Gastroesophageal sphincter (tissue), 4 donors: ENCODE measurements at regions not wholly inside any gene's neighbourhood (a gene's known extent, or its start where the extent isn't known, plus 50 kb on each side); places are given as distances from the start of the nearest gene placed in this dataset.

Experiments used
- ATAC-seq: fragments of 150-250 bp; one replicate; pipeline ENCODE4 v1.9.1; 2016; ENCODE audit warnings: mild to moderate bottlenecking, moderate library complexity
- H3K27ac ChIP-seq, 4 donors: fragments of 200-600 bp; sonication (generic) in 3 of 4; 1 replicate in 3 of 4; 2 replicates in 1 of 4; pipeline ENCODE4 v1.5.1; 2016 to 2019
- H3K27me3 ChIP-seq: fragments of 200-600 bp; sonication (generic); one replicate; pipeline ENCODE4 v1.5.1; 2019
- H3K36me3 ChIP-seq, 2 donors: fragments of 200-600 bp; sonication (generic); one replicate each; pipeline ENCODE4 v1.5.1; 2019; ENCODE audit warnings: control low read depth in 1 of 2
- H3K4me1 ChIP-seq, 3 donors: fragments of 200-600 bp; sonication (generic); 1 replicate in 2 of 3; 2 replicates in 1 of 3; pipeline ENCODE4 v1.5.1; 2016 to 2019; ENCODE audit warnings: control low read depth in 2 of 3
- H3K4me3 ChIP-seq, 2 donors: fragments of 200-600 bp; sonication (generic); one replicate each; pipeline ENCODE4 v1.5.1; 2019; ENCODE audit warnings: mild to moderate bottlenecking in 1 of 2, moderate library complexity in 1 of 2
- H3K9me3 ChIP-seq, 3 donors: fragments of 200-600 bp; sonication (generic); one replicate each; pipeline ENCODE4 v1.5.1; 2017 to 2019; ENCODE audit warnings: control low read depth in 2 of 3
- CTCF ChIP-seq, 4 experiments: fragments of 200-600 bp in 2 of 4; fragments of 450-650 bp in 2 of 4; sonication (generic) in 1 of 4; IDR thresholded peaks; one replicate each; pipeline ENCODE4 v1.5.1; 2017 to 2019; ENCODE audit warnings: antibody characterized with exemption in 4 of 4, mild to moderate bottlenecking in 2 of 4, moderate library complexity in 2 of 4
- EP300 ChIP-seq: sonication (generic); formaldehyde crosslinking; IDR thresholded peaks from one replicate; pipeline ENCODE4 v1.6.1; 2017; ENCODE audit warnings: antibody characterized with exemption, mild to moderate bottlenecking
- POLR2A ChIP-seq, 2 donors: fragments of 450-650 bp; IDR thresholded peaks; one replicate each; pipeline ENCODE4 v1.6.1; 2017; ENCODE audit warnings: antibody characterized with exemption in 2 of 2, mild to moderate bottlenecking in 2 of 2, moderate library complexity in 1 of 2
- POLR2AphosphoS5 ChIP-seq: sonication (generic); formaldehyde crosslinking; IDR thresholded peaks from one replicate; pipeline ENCODE4 v1.6.1; 2017; ENCODE audit warnings: antibody characterized with exemption
- WGBS, 2 donors: methylation state at CpG; one replicate each; pipeline ENCODE4 v1.1.5; 2018; ENCODE audit warnings: low coverage in 1 of 2; 5-methylcytosine and 5-hydroxymethylcytosine counted together

GRCh38 chr10:4291990-4292389 lies 507.0 kb upstream of the KLF6 start:
- WGBS, 2 donors: 59 to 65% methylated on average over 6 of the region's 6 CpGs
- peak overlapping the region in 2 of 4 donors; percentile 10 to 16 for H3K27ac ChIP-seq
- no peaks in the 10 kb centered on the region for H3K27me3 ChIP-seq
- H3K4me1 ChIP-seq: peaks cover 0 to 3% (median 0%) of the 10 kb centered on the region in 3 donors
- H3K9me3 ChIP-seq: no peaks in the 10 kb centered on the region
- H3K4me3 ChIP-seq: no peak overlapping the region
- ATAC-seq: peak; percentile 61
- H3K36me3 ChIP-seq: no peaks in the 10 kb centered on the region
- TF ChIP-seq EP300 (no peak), CTCF (IDR thresholded peaks at IDR 0.05) (no peak), POLR2AphosphoS5 (peak; percentile 36)

GRCh38 chr10:4285121-4285520 lies 500.1 kb upstream of the KLF6 start:
- no peaks in the 10 kb centered on the region for H3K36me3 ChIP-seq
- H3K27ac ChIP-seq: peak overlapping the region; percentile 87 to 99 (median 90)
- no peaks in the 10 kb centered on the region for H3K9me3 ChIP-seq
- H3K4me3 ChIP-seq: no peak overlapping the region
- no peak for ATAC-seq
- H3K27me3 ChIP-seq: no peaks in the 10 kb centered on the region
- peaks cover 18 to 61% (median 42%) of the 10 kb centered on the region in 3 donors for H3K4me1 ChIP-seq
- 92 to 100% methylated on average over 2 to 3 of the region's 6 CpGs for WGBS, 2 donors
- TF ChIP-seq POLR2A (IDR thresholded peaks at IDR 0.05): no peak
- TF ChIP-seq EP300: no peak
- no peak for TF ChIP-seq POLR2AphosphoS5
- no peak for TF ChIP-seq CTCF (IDR thresholded peaks at IDR 0.05)

GRCh38 chr10:4283846-4284610 lies 499.0 kb upstream of the KLF6 start:
- TF ChIP-seq POLR2A (IDR thresholded peaks at IDR 0.05) (no peak), EP300 (peak; percentile 96), POLR2AphosphoS5 (peak; percentile 99), CTCF (IDR thresholded peaks at IDR 0.05) (peak in 1 of 4 experiments; percentile 1)
- no peaks in the 10 kb centered on the region for H3K9me3 ChIP-seq
- H3K4me3 ChIP-seq: no peak overlapping the region
- H3K4me1 ChIP-seq: peaks cover 26 to 72% (median 53%) of the 10 kb centered on the region in 3 donors
- H3K27me3 ChIP-seq: no peaks in the 10 kb centered on the region
- ATAC-seq: peak; percentile 92
- 12 to 26% methylated on average over 6 to 7 of the region's 7 CpGs for WGBS, 2 donors
- H3K27ac ChIP-seq: peak overlapping the region; percentile 87 to 99 (median 90)
- no peaks in the 10 kb centered on the region for H3K36me3 ChIP-seq

GRCh38 chr10:4282496-4282895 lies 497.5 kb upstream of the KLF6 start:
- no peaks in the 10 kb centered on the region for H3K36me3 ChIP-seq
- 93 to 100% methylated on average over 2 to 3 of the region's 4 CpGs for WGBS, 2 donors
- peaks cover 26 to 82% (median 54%) of the 10 kb centered on the region in 3 donors for H3K4me1 ChIP-seq
- H3K4me3 ChIP-seq: no peak overlapping the region
- H3K27me3 ChIP-seq: no peaks in the 10 kb centered on the region
- TF ChIP-seq POLR2AphosphoS5 (no peak), EP300 (no peak), CTCF (IDR thresholded peaks at IDR 0.05) (no peak), POLR2A (IDR thresholded peaks at IDR 0.05) (no peak)
- ATAC-seq: no peak
- no peaks in the 10 kb centered on the region for H3K9me3 ChIP-seq
- H3K27ac ChIP-seq: peak overlapping the region; percentile 87 to 99 (median 90)
